Nephron progenitor cell (in vitro differentiated cells): ENCODE measurements at regions not wholly inside any gene's neighbourhood (a gene's known extent, or its start where the extent isn't known, plus 50 kb on each side); places are given as distances from the start of the nearest gene placed in this dataset.

Experiments used
- DNase-seq: peaks from one replicate; pipeline ENCODE4 v3.0.0; 2021
- H3K27ac Mint-ChIP-seq: 2 replicates; pipeline ENCODE4 v1.8.0; 2021; ENCODE audit warnings: mild to moderate bottlenecking, moderate library complexity, mixed read lengths
- H3K27me3 Mint-ChIP-seq: 2 replicates; pipeline ENCODE4 v1.8.0; 2021; ENCODE audit warnings: mild to moderate bottlenecking, low read depth, mixed read lengths; ENCODE audit not compliant: poor library complexity
- H3K36me3 Mint-ChIP-seq: 2 replicates; pipeline ENCODE4 v1.8.0; 2021; ENCODE audit warnings: low read depth, mixed read lengths
- H3K4me1 Mint-ChIP-seq: 2 replicates; pipeline ENCODE4 v1.8.0; 2021; ENCODE audit warnings: mixed read lengths
- H3K4me3 Mint-ChIP-seq: 2 replicates; pipeline ENCODE4 v1.8.0; 2021; ENCODE audit warnings: mild to moderate bottlenecking, moderate library complexity, mixed read lengths
- H3K9me3 Mint-ChIP-seq: 2 replicates; pipeline ENCODE4 v1.8.0; 2021; ENCODE audit warnings: mild to moderate bottlenecking, moderate library complexity, mixed read lengths
- CTCF ChIP-seq: fragments of 200-600 bp; sonication (generic); IDR thresholded peaks from 2 replicates; pipeline ENCODE4 v1.5.0; 2021; ENCODE audit warnings: antibody characterized with exemption

- H3K36me3 Mint-ChIP-seq = no peaks in the 10 kb centered on the region
- H3K27ac Mint-ChIP-seq = peak overlapping the region; percentile 97
- peak overlapping the region; percentile 1 for H3K4me3 Mint-ChIP-seq
- TF ChIP-seq CTCF = no peak
- H3K9me3 Mint-ChIP-seq = no peaks in the 10 kb centered on the region
- H3K27me3 Mint-ChIP-seq = peaks cover 3% of the 10 kb centered on the region
- DNase-seq = no peak
- peaks cover 57% of the 10 kb centered on the region for H3K4me1 Mint-ChIP-seq
Observed at GRCh38 chr15:95987886-95988573, 342.5 kb upstream of the NR2F2 start.

GRCh38 chr15:95988574-95988887 is 342.0 kb upstream of the NR2F2 start:
- Mint-ChIP-seq H3K4me3 (no peak overlapping the region), H3K36me3 (no peaks in the 10 kb centered on the region), H3K9me3 (no peaks in the 10 kb centered on the region), H3K27me3 (peaks cover 3% of the 10 kb centered on the region), H3K4me1 (peaks cover 57% of the 10 kb centered on the region), H3K27ac (peak overlapping the region; percentile 97)
- DNase-seq = peak; percentile 14
- TF ChIP-seq CTCF = no peak

GRCh38 chr15:95989392-95989791 is 341.1 kb upstream of the NR2F2 start:
- Mint-ChIP-seq H3K27ac (peak overlapping the region; percentile 91), H3K36me3 (no peaks in the 10 kb centered on the region), H3K27me3 (peaks cover 3% of the 10 kb centered on the region), H3K4me1 (peaks cover 53% of the 10 kb centered on the region), H3K9me3 (no peaks in the 10 kb centered on the region), H3K4me3 (peak overlapping the region; percentile 23)
- no peak for TF ChIP-seq CTCF
- DNase-seq = no peak

GRCh38 chr15:95990833-95991232 is 339.7 kb upstream of the NR2F2 start:
- Mint-ChIP-seq H3K4me3 (no peak overlapping the region), H3K9me3 (no peaks in the 10 kb centered on the region), H3K36me3 (no peaks in the 10 kb centered on the region), H3K27ac (peak overlapping the region; percentile 86), H3K4me1 (peaks cover 58% of the 10 kb centered on the region), H3K27me3 (peaks cover 3% of the 10 kb centered on the region)
- TF ChIP-seq CTCF = no peak
- DNase-seq = no peak

GRCh38 chr15:95994418-95994817 is 336.1 kb upstream of the NR2F2 start:
- no peak for TF ChIP-seq CTCF
- H3K4me1 Mint-ChIP-seq = peaks cover 29% of the 10 kb centered on the region
- no peaks in the 10 kb centered on the region for H3K36me3 Mint-ChIP-seq
- H3K27me3 Mint-ChIP-seq = peaks cover 3% of the 10 kb centered on the region
- no peaks in the 10 kb centered on the region for H3K9me3 Mint-ChIP-seq
- DNase-seq = no peak
- no peak overlapping the region for H3K27ac Mint-ChIP-seq
- H3K4me3 Mint-ChIP-seq = no peak overlapping the region

GRCh38 chr15:95995375-95996168 is 334.9 kb upstream of the NR2F2 start:
- Mint-ChIP-seq H3K4me1 (peaks cover 17% of the 10 kb centered on the region), H3K27me3 (peaks cover 3% of the 10 kb centered on the region), H3K36me3 (no peaks in the 10 kb centered on the region), H3K4me3 (no peak overlapping the region), H3K9me3 (no peaks in the 10 kb centered on the region), H3K27ac (no peak overlapping the region)
- TF ChIP-seq CTCF = no peak
- DNase-seq = no peak
